Psoas muscle (tissue), 7 donors: ENCODE measurements at regions not wholly inside any gene's neighbourhood (a gene's known extent, or its start where the extent isn't known, plus 50 kb on each side); places are given as distances from the start of the nearest gene placed in this dataset.

ENCODE experiments used
- ATAC-seq, 4 donors: fragments of 200-7000 bp; cut with Tn5 transposase; one replicate each; pipeline ENCODE4 v1.9.1; 2020; ENCODE audit warnings: moderate library complexity in 3 of 4, mild to moderate bottlenecking in 2 of 4
- DNase-seq, 2 donors: peaks; one replicate each; pipeline ENCODE4 v3.0.0-alpha.2; 2020
- H3K27ac ChIP-seq: fragments of 200-600 bp; one replicate; pipeline ENCODE4 v1.8.0; 2022
- H3K27me3 ChIP-seq, 3 donors: fragments of 200-600 bp in 1 of 3; one replicate each; pipeline versions ENCODE4 v1.6.1 to v1.8.0; 2013 to 2022; ENCODE audit warnings: low read length in 2 of 3, mild to moderate bottlenecking in 2 of 3, moderate library complexity in 1 of 3; ENCODE audit not compliant: insufficient read depth in 3 of 3
- H3K36me3 ChIP-seq, 2 donors: fragments of 200-600 bp in 1 of 2; one replicate each; pipeline versions ENCODE4 v1.6.1 to v1.8.0; 2013 to 2022; ENCODE audit warnings: low read depth in 1 of 2, mild to moderate bottlenecking in 1 of 2, moderate library complexity in 1 of 2; ENCODE audit not compliant: insufficient read depth in 1 of 2
- H3K4me1 ChIP-seq: fragments of 200-600 bp; one replicate; pipeline ENCODE4 v1.8.0; 2022
- H3K4me3 ChIP-seq: fragments of 200-600 bp; one replicate; pipeline ENCODE4 v1.8.0; 2022; ENCODE audit warnings: mild to moderate bottlenecking
- H3K9me3 ChIP-seq: fragments of 200-600 bp; one replicate; pipeline ENCODE4 v1.8.0; 2022
- CTCF ChIP-seq: fragments of 200-600 bp; IDR thresholded peaks from one replicate; pipeline ENCODE4 v1.8.0; 2022; ENCODE audit warnings: antibody characterized with exemption
- WGBS, 3 donors: extraction: QIAGEN DNeasy Blood & Tissue Kit; methylation state at CpG; one replicate each; pipeline versions ENCODE4 v1.1.6 to v1.1.7; 2013; 5-methylcytosine and 5-hydroxymethylcytosine counted together
- intact Hi-C, 2 donors: fragments of 100-400 bp; cut with DNase I; formaldehyde crosslinking; loops; one replicate each; pipeline versions ENCODE4 v1.11.0 to v1.14.2; 2022
- donor health status: healthy with polysubstance abuse.
- donor health status: DM: no; HTN: no; CAD: no; lungs with moderate emphysema.
- donor health status: Bipolar disorder and iron deficiency.
- donor health status: healthy.
- donor health status: DM: yes; HTN: yes; CAD: no.
- donor health status: DM: no; HTN: no; CAD: no.
- donor health status: DM: yes; HTN: yes; CAD: no.

- no peak for ATAC-seq
- Histone ChIP-seq H3K4me1 (no peaks in the 10 kb centered on the region), H3K36me3 (no peaks in the 10 kb centered on the region), H3K4me3 (peak overlapping the region; percentile 40), H3K27me3 (no peaks in the 10 kb centered on the region), H3K27ac (no peak overlapping the region), H3K9me3 (no peaks in the 10 kb centered on the region)
- intact Hi-C loops: no loop called here
- TF ChIP-seq CTCF: no peak
- no peak for DNase-seq
- WGBS, 3 donors: 81 to 89% (median 81%) methylated on average over 2 of the region's 2 CpGs
Measured at GRCh38 chr2:193348055-193348454, 1153.3 kb upstream of the TMEFF2 start.

- no peak for DNase-seq
- no peak for ATAC-seq
- intact Hi-C loops: no loop called here
- Histone ChIP-seq H3K9me3 (no peaks in the 10 kb centered on the region), H3K36me3 (no peaks in the 10 kb centered on the region), H3K27me3 (no peaks in the 10 kb centered on the region), H3K4me1 (no peaks in the 10 kb centered on the region), H3K27ac (no peak overlapping the region), H3K4me3 (no peak overlapping the region)
- no peak for TF ChIP-seq CTCF
- WGBS, 3 donors: 69 to 73% (median 71%) methylated on average over 1 of the region's 1 CpG
Measured at GRCh38 chr2:193336781-193337180, 1142.0 kb upstream of the TMEFF2 start.

GRCh38 chr2:193334401-193334800 lies 1139.7 kb upstream of the TMEFF2 start:
- Histone ChIP-seq H3K36me3 (no peaks in the 10 kb centered on the region), H3K4me1 (no peaks in the 10 kb centered on the region), H3K27me3 (no peaks in the 10 kb centered on the region), H3K4me3 (no peak overlapping the region), H3K9me3 (no peaks in the 10 kb centered on the region), H3K27ac (no peak overlapping the region)
- DNase-seq: no peak
- TF ChIP-seq CTCF: no peak
- intact Hi-C loops: no loop called here
- ATAC-seq: no peak
- 95 to 100% (median 98%) methylated on average over 1 of the region's 1 CpG for WGBS, 3 donors

- intact Hi-C loops: no loop called here
- TF ChIP-seq CTCF: no peak
- Histone ChIP-seq H3K4me1 (no peaks in the 10 kb centered on the region), H3K27ac (no peak overlapping the region), H3K4me3 (no peak overlapping the region), H3K36me3 (no peaks in the 10 kb centered on the region), H3K27me3 (no peaks in the 10 kb centered on the region), H3K9me3 (no peaks in the 10 kb centered on the region)
- no peak for DNase-seq
- 75 to 84% (median 80%) methylated on average over 3 of the region's 3 CpGs for WGBS, 3 donors
- no peak for ATAC-seq
Measured at GRCh38 chr2:193333539-193333938, 1138.8 kb upstream of the TMEFF2 start.

- DNase-seq: no peak
- Histone ChIP-seq H3K4me1 (no peaks in the 10 kb centered on the region), H3K27me3 (no peaks in the 10 kb centered on the region), H3K36me3 (no peaks in the 10 kb centered on the region), H3K27ac (no peak overlapping the region), H3K9me3 (no peaks in the 10 kb centered on the region), H3K4me3 (no peak overlapping the region)
- no peak for TF ChIP-seq CTCF
- 20 to 26% (median 23%) methylated on average over 1 of the region's 1 CpG for WGBS, 3 donors
- intact Hi-C loops: no loop called here
- no peak for ATAC-seq
Measured at GRCh38 chr2:193332941-193333340, 1138.2 kb upstream of the TMEFF2 start.
